SIG-M5 treated with dmso at 0.1 percent for 504 hours (cell line): ENCODE measurements at regions not wholly inside any gene's neighbourhood (a gene's known extent, or its start where the extent isn't known, plus 50 kb on each side); places are given as distances from the start of the nearest gene placed in this dataset.
"Not testable (repeated sequence)": the region's sequence is repeated elsewhere in the genome, so short reads cannot be mapped to it uniquely, and the experiment has no call there.

Experiments
- DNase-seq: peaks from one replicate; lab custom pipeline; 2025; ENCODE audit not compliant: unreplicated experiment; lab: John Stamatoyannopoulos, UW

- DNase-seq: no peak
Observed at GRCh38 chr12:13367973-13368372, 171.4 kb downstream of the EMP1 start.

- DNase-seq: no peak
Observed at GRCh38 chr12:13365748-13366366, 169.3 kb downstream of the EMP1 start.

DNA sequence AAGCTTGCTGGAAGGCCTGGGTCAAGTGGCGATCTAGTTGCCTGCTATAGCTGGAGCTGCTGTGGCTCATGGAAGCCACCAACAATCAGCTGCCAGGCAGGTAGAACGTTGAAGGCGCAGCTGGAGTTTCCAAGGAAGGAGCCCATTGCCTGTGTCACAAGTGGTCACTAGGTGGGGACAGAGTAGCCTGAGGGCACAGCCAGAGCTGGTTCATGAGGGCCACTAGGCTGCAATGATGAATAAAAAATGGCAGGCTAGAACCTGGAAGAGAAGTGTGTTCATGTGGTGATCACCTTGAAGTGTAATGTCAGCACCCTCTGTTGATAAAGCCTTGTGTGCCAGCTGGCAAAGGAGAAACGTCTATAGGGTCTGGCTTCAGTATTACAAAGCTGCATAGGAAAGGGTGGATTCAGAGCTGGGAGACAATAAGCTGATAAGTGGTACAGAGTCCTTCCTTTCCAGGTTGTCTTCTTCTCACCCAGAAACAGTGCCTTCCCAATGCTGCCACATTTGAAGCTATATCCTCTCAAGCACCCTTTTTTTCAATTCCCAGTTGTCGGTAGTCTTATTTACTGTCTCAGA is 165.8 kb downstream of the EMP1 start:
- peak; percentile 56 for DNase-seq

- no peak for DNase-seq
Observed at GRCh38 chr12:13359636-13360035, 163.1 kb downstream of the EMP1 start.

- DNase-seq: no peak
Observed at GRCh38 chr12:13358391-13358905, 161.9 kb downstream of the EMP1 start.

- DNase-seq: no peak
Observed at GRCh38 chr12:13350946-13351345, 154.4 kb downstream of the EMP1 start.

DNA sequence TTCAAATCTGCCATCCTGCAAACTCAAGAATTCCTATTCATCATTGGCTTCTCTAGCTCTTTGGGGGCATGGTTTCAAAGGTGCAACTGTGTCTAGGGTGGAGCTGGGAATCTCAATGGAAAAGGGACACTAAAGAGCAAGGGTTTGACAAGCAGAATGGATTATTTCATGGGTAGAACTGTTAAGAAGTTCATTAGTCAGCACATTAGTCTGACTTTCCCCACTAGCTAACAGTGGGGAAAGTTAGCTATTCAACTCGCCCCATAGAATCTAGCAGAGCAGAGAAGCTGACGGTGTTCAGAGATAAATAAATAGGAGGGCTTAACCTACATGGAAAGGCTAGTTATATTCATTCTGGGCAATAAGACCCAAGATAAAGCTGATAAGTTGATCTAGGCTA is 153.9 kb downstream of the EMP1 start:
- no peak for DNase-seq

GRCh38 chr12:13348464-13348863 is 151.9 kb downstream of the EMP1 start:
- DNase-seq: no peak

DNA sequence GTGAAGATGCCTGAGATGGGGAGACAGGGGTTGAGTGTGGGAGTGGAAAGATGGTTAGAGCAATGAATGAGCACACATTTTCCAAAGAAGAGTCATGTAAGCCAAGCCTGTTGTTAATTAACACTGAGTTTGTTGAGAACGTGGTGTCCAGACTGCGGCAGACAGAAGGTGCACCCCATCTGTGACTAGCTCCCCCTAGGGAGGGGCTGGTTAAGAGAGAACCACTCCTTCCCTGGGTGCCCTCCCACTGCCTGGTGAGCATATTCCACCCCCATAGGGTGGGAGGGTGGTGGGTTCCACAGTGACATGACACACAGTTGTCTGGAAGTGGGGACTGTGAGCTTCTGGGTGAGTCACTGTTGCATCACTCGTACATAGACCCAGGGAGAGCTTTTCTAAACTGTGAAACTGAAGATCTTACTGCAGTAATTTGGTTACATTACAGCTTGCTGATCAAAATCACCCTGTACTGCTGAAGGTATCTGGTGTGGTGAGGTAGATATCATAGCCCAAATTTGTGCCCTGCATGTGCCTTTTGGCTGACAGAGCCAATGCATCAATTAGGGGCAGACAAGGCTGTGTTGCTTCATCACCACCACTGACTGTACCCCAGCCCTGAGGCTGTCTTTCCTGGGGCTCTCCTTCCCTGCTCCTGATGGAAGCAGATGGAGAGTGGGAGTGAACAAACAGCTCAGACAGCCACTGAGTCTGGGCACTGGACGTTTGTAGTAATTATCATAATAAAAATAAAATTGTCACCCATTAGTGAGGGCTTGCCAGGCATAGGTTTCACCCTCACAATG is 150.9 kb downstream of the EMP1 start:
- peak; percentile 1 for DNase-seq

- no peak for DNase-seq
Observed at GRCh38 chr12:13345722-13346121, 149.2 kb downstream of the EMP1 start.

DNA sequence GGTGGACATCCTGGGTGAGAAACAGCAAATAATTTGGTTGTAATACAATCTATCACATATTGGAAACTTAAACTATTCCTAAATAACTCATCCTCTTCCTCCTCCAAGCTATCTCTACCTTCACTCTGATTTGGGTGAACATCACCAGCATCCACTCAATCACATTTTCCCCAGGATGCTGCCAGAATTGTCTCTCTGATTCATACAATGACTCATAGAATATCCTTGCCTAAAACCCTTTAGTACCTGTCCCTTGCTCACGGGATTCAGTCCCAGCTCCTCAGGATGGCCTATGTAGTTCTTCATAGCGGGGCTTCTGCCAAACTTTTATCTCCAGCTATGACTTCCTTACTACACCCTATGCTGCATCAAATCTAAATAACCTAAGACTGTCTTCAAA is 146.8 kb downstream of the EMP1 start:
- DNase-seq: no peak

DNA sequence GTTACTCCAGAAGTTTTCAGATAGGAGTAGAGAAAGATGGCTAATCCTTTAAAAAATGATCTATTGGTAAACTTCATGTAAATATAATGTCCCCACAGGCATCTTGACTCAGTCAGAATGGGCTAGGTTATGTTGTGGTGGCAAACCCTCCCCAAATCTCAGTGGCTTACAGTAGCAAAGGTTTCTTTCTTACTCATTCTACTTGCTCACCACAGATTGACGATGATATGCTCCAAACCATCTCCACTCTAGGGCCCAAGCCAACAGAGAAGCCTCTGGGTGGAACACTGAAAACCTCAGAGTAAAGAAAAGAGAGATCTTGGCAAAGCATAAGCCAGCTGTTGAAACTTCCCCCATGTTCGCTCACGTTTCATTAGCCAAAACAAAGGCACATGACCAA is 146.4 kb downstream of the EMP1 start:
- no peak for DNase-seq

- DNase-seq: no peak
Observed at GRCh38 chr12:13340149-13340548, 143.6 kb downstream of the EMP1 start.

DNA sequence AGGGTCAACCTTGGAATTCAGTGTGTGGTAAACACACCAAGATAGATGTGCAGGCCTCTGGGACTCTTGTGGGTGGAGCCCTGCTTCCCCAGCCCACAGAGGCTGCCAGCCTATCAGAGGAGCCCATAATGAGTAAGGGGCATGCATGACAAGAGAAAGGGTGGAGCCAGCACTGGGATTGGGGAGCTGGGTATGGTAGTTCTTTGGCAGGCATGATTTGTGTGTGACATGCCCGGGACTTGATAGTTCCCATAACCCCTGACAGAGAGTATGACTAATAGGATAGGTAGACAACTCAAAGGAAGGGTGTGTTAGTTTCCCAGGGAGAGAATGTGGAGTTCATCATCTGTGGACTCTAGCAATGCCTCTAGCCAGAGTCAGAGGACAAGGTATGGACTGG is 143.0 kb downstream of the EMP1 start:
- no peak for DNase-seq

GRCh38 chr12:13339091-13339490 is 142.6 kb downstream of the EMP1 start:
- DNase-seq: no peak

DNA sequence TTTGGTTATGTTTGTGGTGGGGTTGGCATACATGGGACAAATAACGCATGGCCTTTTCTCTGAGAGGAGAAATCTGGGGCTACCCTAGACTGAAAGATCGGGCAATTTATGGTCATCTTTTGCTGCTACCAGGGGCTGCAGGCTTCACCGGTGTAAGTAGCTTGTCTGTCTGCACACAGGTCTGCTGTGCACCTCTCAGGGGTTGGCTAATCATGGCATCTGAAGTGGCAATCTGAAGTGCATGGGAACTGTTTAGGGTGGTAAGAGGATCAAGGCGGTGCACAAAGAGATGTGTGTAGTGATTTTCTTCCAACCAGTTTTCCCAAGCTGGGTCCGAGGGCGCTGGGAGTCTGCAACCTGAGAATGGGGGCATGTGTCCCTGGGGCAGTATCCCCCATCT is 141.3 kb downstream of the EMP1 start:
- DNase-seq: no peak

DNA sequence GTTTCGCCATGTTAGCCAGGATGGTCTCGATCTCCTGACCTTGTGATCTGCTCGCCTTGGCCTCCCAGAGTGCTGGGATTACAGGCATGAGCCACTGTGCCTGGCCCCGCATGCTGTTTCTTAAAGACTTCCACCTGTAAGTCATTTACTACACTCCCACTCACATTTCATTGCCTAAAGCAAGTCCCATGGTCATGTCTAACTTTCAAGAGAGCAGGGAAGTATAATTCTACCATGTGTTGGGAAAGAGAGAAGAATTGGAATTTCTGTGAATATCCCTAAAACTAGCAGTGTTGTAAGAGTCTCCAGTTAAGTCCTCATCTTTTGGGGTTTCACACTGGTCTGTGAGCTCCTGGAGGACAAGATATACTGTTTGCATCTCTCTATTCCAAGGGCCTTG is 139.7 kb downstream of the EMP1 start:
- DNase-seq: no peak

DNA sequence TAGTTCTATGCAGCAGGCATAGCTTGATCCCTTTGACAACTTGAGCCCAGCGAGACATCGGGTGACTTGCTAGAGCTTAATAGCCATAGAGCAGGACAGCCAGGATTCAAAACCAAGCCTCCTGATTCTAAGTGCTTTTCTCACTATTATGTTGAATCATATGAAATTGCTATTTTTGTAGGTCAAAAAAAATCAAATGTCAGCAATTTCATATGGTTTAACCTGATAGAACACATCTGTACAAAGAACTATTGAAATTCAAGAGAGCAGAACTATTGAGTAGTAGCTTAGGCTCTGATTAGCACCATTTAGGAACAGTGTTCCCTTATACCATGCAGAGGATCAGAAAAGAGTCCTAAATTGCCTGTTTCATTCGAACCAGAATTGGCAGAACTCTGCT is 132.0 kb downstream of the EMP1 start:
- DNase-seq: no peak

DNA sequence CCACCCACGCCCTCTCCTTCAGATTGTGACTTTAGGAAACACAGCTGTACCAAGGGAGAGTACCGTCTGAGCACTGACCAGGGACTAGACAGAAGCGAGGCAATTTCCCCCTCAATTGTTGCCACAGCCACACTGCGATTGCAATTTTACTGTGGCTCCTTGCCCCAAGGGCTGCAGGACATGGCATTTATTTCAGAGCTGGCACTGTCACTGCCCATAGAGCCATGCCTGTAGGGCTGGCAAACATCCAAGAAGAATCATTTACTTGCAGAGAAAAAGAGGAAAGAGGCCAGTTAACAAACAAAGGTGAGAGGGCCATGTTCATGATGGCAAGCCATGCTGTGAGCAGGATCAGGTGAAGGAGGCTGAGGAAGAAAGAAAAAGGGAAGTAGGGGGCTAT is 129.6 kb downstream of the EMP1 start:
- DNase-seq: no peak

DNA sequence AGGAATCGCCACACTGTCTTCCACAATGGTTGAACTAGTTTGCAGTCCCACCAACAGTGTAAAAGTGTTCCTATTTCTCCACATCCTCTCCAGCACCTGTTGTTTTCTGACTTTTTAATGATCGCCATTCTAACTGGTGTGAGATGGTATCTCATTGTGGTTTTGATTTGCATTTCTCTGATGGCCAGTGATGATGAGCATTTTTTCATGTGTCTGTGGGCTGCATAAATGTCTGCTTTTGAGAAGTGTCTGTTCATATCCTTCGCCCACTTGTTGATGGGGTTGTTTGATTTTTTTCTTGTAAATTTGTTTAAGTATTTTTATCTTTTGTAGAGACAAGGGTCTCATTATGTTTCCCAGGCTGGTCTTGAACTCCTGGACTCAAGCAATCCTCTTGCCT is 128.5 kb downstream of the EMP1 start:
- DNase-seq: not testable (repeated sequence)

DNA sequence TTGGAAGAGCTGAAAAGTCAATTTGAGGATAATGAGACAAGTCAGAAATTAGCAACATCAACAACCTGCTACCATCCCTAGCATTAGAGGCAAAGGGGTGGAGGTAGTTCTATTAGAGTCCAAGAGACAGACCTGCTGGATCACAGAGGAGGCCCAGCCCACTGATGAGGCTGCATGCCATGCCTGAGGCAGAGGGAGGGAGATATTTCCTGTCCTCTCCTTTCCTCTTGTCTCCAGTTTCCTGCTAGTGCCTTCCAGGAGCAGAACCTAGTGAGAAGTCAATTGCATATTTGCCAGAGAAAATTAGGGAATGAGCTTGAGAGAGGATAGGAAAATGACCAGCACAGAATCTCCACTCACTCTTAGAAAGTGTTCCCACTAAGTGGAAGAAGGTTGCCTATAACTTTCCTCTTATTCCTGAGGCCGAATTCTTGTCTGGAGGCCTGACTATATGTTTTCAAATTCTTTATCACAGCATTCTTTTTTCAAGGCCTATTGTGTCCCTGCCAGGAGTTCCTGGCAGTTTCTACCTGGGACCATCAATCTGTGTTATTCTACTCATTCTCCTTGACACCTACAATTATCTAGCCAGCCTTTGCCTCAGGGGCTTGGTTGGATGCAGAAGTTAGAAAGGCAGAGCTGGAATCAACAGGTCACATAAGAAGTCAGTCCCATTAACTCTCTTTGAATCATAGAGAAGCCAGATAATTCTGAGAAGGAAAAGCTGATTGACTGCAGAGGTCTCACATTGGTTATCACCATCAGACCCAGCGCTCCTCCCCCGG is 121.9 kb downstream of the EMP1 start:
- no peak for DNase-seq
